Amniotic stem cell (primary cell): ENCODE measurements at regions not wholly inside any gene's neighbourhood (a gene's known extent, or its start where the extent isn't known, plus 50 kb on each side); places are given as distances from the start of the nearest gene placed in this dataset.

Source experiments
- DNase-seq: peaks from one replicate; lab custom pipeline; 2025; lab: John Stamatoyannopoulos, UW

- DNase-seq = no peak
Measured at GRCh38 chr7:42987648-42988214, 55.6 kb downstream of the MRPL32 start.

GRCh38 chr7:42991024-42991423 is 58.8 kb downstream of the MRPL32 start:
- DNase-seq = no peak

- DNase-seq = no peak
Measured at GRCh38 chr7:42991913-42992591, 59.9 kb downstream of the MRPL32 start.

- no peak for DNase-seq
Measured at GRCh38 chr7:42993038-42993437, 60.9 kb downstream of the MRPL32 start.

- DNase-seq = no peak
Measured at GRCh38 chr7:42994096-42994495, 61.9 kb downstream of the MRPL32 start.

GRCh38 chr7:42997611-42998010 is 65.4 kb downstream of the MRPL32 start:
- DNase-seq = no peak

GRCh38 chr7:43004082-43004481 is 71.9 kb downstream of the MRPL32 start:
- no peak for DNase-seq

- DNase-seq = no peak
Measured at GRCh38 chr7:43006008-43006407, 73.8 kb downstream of the MRPL32 start.

GRCh38 chr7:43010061-43010460 is 77.9 kb downstream of the MRPL32 start:
- DNase-seq = no peak

GRCh38 chr7:43011879-43012278 is 79.7 kb downstream of the MRPL32 start:
- DNase-seq = no peak

- no peak for DNase-seq
Measured at GRCh38 chr7:43014406-43014805, 82.2 kb downstream of the MRPL32 start.

- no peak for DNase-seq
Measured at GRCh38 chr7:43015301-43015700, 83.1 kb downstream of the MRPL32 start.

GRCh38 chr7:43018446-43018845 is 86.3 kb downstream of the MRPL32 start:
- DNase-seq = no peak

GRCh38 chr7:43021431-43021830 is 89.3 kb downstream of the MRPL32 start:
- DNase-seq = no peak

- no peak for DNase-seq
Measured at GRCh38 chr7:43022008-43022407, 89.8 kb downstream of the MRPL32 start.

GRCh38 chr7:43033369-43033768 is 79.1 kb upstream of the HECW1 start:
- DNase-seq = no peak

- DNase-seq = no peak
Measured at GRCh38 chr7:43034535-43035002, 77.9 kb upstream of the HECW1 start.

- no peak for DNase-seq
Measured at GRCh38 chr7:43037531-43037930, 74.9 kb upstream of the HECW1 start.

GRCh38 chr7:43038254-43038653 is 74.2 kb upstream of the HECW1 start:
- DNase-seq = peak; percentile 22

- no peak for DNase-seq
Measured at GRCh38 chr7:43039346-43039745, 73.1 kb upstream of the HECW1 start.

GRCh38 chr7:43040461-43040860 is 72.0 kb upstream of the HECW1 start:
- no peak for DNase-seq

- DNase-seq = no peak
Measured at GRCh38 chr7:43041105-43041504, 71.3 kb upstream of the HECW1 start.

GRCh38 chr7:43041724-43042123 is 70.7 kb upstream of the HECW1 start:
- no peak for DNase-seq

GRCh38 chr7:43042302-43042701 is 70.1 kb upstream of the HECW1 start:
- no peak for DNase-seq
